DND-41 (cell line): ENCODE measurements at regions not wholly inside any gene's neighbourhood (a gene's known extent, or its start where the extent isn't known, plus 50 kb on each side); places are given as distances from the start of the nearest gene placed in this dataset.

Source experiments
- CTCF ChIP-seq: IDR thresholded peaks from 2 replicates; pipeline ENCODE4 v1.5.1; 2012; ENCODE audit warnings: borderline replicate concordance, low read length, moderate library complexity, mild to moderate bottlenecking; ENCODE audit not compliant: poor library complexity, severe bottlenecking; ENCODE audit errors: extremely low read depth
- EZH2 ChIP-seq: IDR thresholded peaks from 3 replicates; pipeline ENCODE4 v1.6.1; 2012; ENCODE audit warnings: borderline replicate concordance, low read depth, mild to moderate bottlenecking, moderate library complexity, low read length, inconsistent platforms; ENCODE audit not compliant: severe bottlenecking

- TF ChIP-seq CTCF (no peak), EZH2 (no peak)
These were observed 1291.0 kb downstream of the TBC1D22A start for GRCh38 chr22:48053486-48053885.
